PFSK-1 (cell line): ENCODE measurements at regions not wholly inside any gene's neighbourhood (a gene's known extent, or its start where the extent isn't known, plus 50 kb on each side); places are given as distances from the start of the nearest gene placed in this dataset.

Experiments
- FOXP2 ChIP-seq: optimal IDR thresholded peaks from 2 replicates; pipeline ENCODE3; 2011; ENCODE audit warnings: borderline replicate concordance, control low read depth, inconsistent platforms; ENCODE audit not compliant: insufficient read depth; ENCODE audit errors: extremely low read length, extremely low read depth
- POLR2AphosphoS5 ChIP-seq: IDR thresholded peaks from 2 replicates; pipeline ENCODE4 v1.6.1; 2012; ENCODE audit warnings: low read depth, mild to moderate bottlenecking, control low read depth, low read length, moderate library complexity
- REST ChIP-seq, 2 experiments: IDR thresholded peaks; 2 replicates each; pipeline versions ENCODE4 v1.6.1 to v1.8.0; 2011 to 2012; ENCODE audit warnings: low read depth in 2 of 2, low read length in 2 of 2, control low read depth in 1 of 2, inconsistent platforms in 1 of 2, mild to moderate bottlenecking in 1 of 2, moderate library complexity in 1 of 2; ENCODE audit not compliant: insufficient read depth in 1 of 2
- SIN3A ChIP-seq: IDR thresholded peaks from 2 replicates; pipeline ENCODE4 v1.6.1; 2012; ENCODE audit warnings: mild to moderate bottlenecking, low read length, moderate library complexity, borderline replicate concordance; ENCODE audit not compliant: insufficient read depth
- TAF1 ChIP-seq: IDR thresholded peaks from 2 replicates; pipeline ENCODE4 v1.6.1; 2012; ENCODE audit warnings: low read length, control low read depth, borderline replicate concordance; ENCODE audit not compliant: insufficient read depth

- TF ChIP-seq TAF1: no peak
- TF ChIP-seq SIN3A: no peak
- TF ChIP-seq FOXP2: no peak
- TF ChIP-seq POLR2AphosphoS5: no peak
- TF ChIP-seq REST (IDR thresholded peaks at IDR 0.05; ENCODE audit: insufficient read depth in 1 of 2, low read depth in 2 of 2, low read length in 2 of 2): no peak
Measured at GRCh38 chr6:22903826-22904225, 334.5 kb downstream of the HDGFL1 start.

GRCh38 chr6:22904431-22904830 is 335.1 kb downstream of the HDGFL1 start:
- TF ChIP-seq REST (IDR thresholded peaks at IDR 0.05; ENCODE audit: insufficient read depth in 1 of 2, low read depth in 2 of 2, low read length in 2 of 2): no peak
- no peak for TF ChIP-seq TAF1
- TF ChIP-seq SIN3A: no peak
- TF ChIP-seq FOXP2: no peak
- no peak for TF ChIP-seq POLR2AphosphoS5

GRCh38 chr6:22906091-22906549 is 336.8 kb downstream of the HDGFL1 start:
- TF ChIP-seq SIN3A (no peak), FOXP2 (no peak), TAF1 (no peak), POLR2AphosphoS5 (no peak), REST (IDR thresholded peaks at IDR 0.05; ENCODE audit: insufficient read depth in 1 of 2, low read depth in 2 of 2, low read length in 2 of 2) (no peak)

GRCh38 chr6:22907085-22907484 is 337.7 kb downstream of the HDGFL1 start:
- TF ChIP-seq POLR2AphosphoS5: no peak
- TF ChIP-seq SIN3A: no peak
- TF ChIP-seq REST (IDR thresholded peaks at IDR 0.05; ENCODE audit: insufficient read depth in 1 of 2, low read depth in 2 of 2, low read length in 2 of 2): no peak
- no peak for TF ChIP-seq FOXP2
- no peak for TF ChIP-seq TAF1

- TF ChIP-seq REST (IDR thresholded peaks at IDR 0.05; ENCODE audit: insufficient read depth in 1 of 2, low read depth in 2 of 2, low read length in 2 of 2) (no peak), TAF1 (no peak), POLR2AphosphoS5 (no peak), SIN3A (no peak), FOXP2 (no peak)
Measured at GRCh38 chr6:22910370-22910769, 341.0 kb downstream of the HDGFL1 start.
